GM18511 (cell line): ENCODE measurements at regions not wholly inside any gene's neighbourhood (a gene's known extent, or its start where the extent isn't known, plus 50 kb on each side); places are given as distances from the start of the nearest gene placed in this dataset.

Experiments
- ATAC-seq: cut with Tn5 transposase; IDR thresholded peaks from one replicate; pipeline ENCODE4 v1.9.1; 2021; ENCODE audit warnings: mild to moderate bottlenecking, moderate library complexity; ENCODE audit not compliant: unreplicated experiment

- ATAC-seq, result no peak
Observed at GRCh38 chr5:87877495-87877894, 391.1 kb downstream of the TMEM161B start.

GRCh38 chr5:87877023-87877422, 391.6 kb downstream of the TMEM161B start:
- ATAC-seq, result no peak

GRCh38 chr5:87876616-87877015, 392.0 kb downstream of the TMEM161B start:
- ATAC-seq, result no peak

- ATAC-seq, result no peak
Observed at GRCh38 chr5:87872986-87873385, 395.7 kb downstream of the TMEM161B start.

GRCh38 chr5:87868792-87869191, 399.9 kb downstream of the TMEM161B start:
- no peak for ATAC-seq

GRCh38 chr5:87867281-87867680, 401.4 kb downstream of the TMEM161B start:
- ATAC-seq, result no peak

- no peak for ATAC-seq
Observed at GRCh38 chr5:87853541-87853940, 415.1 kb downstream of the TMEM161B start.

- ATAC-seq, result no peak
Observed at GRCh38 chr5:87851603-87852002, 417.0 kb downstream of the TMEM161B start.

- ATAC-seq, result no peak
Observed at GRCh38 chr5:87850843-87851242, 417.8 kb downstream of the TMEM161B start.

- ATAC-seq, result no peak
Observed at GRCh38 chr5:87845734-87846133, 422.9 kb downstream of the TMEM161B start.

GRCh38 chr5:87844866-87845265, 423.8 kb downstream of the TMEM161B start:
- ATAC-seq, result no peak

GRCh38 chr5:87844449-87844848, 424.2 kb downstream of the TMEM161B start:
- ATAC-seq, result no peak

- no peak for ATAC-seq
Observed at GRCh38 chr5:87836696-87837095, 424.0 kb upstream of the CCNH start.

GRCh38 chr5:87831499-87831898, 418.8 kb upstream of the CCNH start:
- ATAC-seq, result no peak

GRCh38 chr5:87829217-87829551, 416.5 kb upstream of the CCNH start:
- no peak for ATAC-seq

GRCh38 chr5:87828545-87829216, 416.0 kb upstream of the CCNH start:
- ATAC-seq, result no peak

- no peak for ATAC-seq
Observed at GRCh38 chr5:87827539-87827938, 414.8 kb upstream of the CCNH start.

- ATAC-seq, result no peak
Observed at GRCh38 chr5:87826507-87826906, 413.8 kb upstream of the CCNH start.

GRCh38 chr5:87825583-87825982, 412.9 kb upstream of the CCNH start:
- ATAC-seq, result no peak

- ATAC-seq, result no peak
Observed at GRCh38 chr5:87807783-87808182, 395.1 kb upstream of the CCNH start.

- ATAC-seq, result no peak
Observed at GRCh38 chr5:87803352-87803751, 390.6 kb upstream of the CCNH start.

GRCh38 chr5:87791869-87792268, 379.1 kb upstream of the CCNH start:
- ATAC-seq, result no peak

- ATAC-seq, result no peak
Observed at GRCh38 chr5:87788416-87788815, 375.7 kb upstream of the CCNH start.
